ENCODE measurements at regions not wholly inside any gene's neighbourhood (a gene's known extent, or its start where the extent isn't known, plus 50 kb on each side); places are given as distances from the start of the nearest gene placed in this dataset.

- no peak for DNase-seq (ENCODE audit: low read depth)
- H3K4me3 ChIP-seq (ENCODE audit: low read depth, low read length), result no peak overlapping the region
- TF ChIP-seq CTCF (IDR thresholded peaks at IDR 0.05; ENCODE audit: insufficient read depth, low read depth, low read length, missing control alignments), result no peak
These were observed 285.7 kb upstream of the DCC start for GRCh38 chr18:52054324-52054723.

- no peak overlapping the region for H3K4me3 ChIP-seq (ENCODE audit: low read depth, low read length)
- no peak for DNase-seq (ENCODE audit: low read depth)
- TF ChIP-seq CTCF (IDR thresholded peaks at IDR 0.05; ENCODE audit: insufficient read depth, low read depth, low read length, missing control alignments), result no peak
These were observed 279.2 kb upstream of the DCC start for GRCh38 chr18:52060607-52061304.

GRCh38 chr18:52063923-52064322, 276.1 kb upstream of the DCC start:
- DNase-seq (ENCODE audit: low read depth), result no peak
- no peak overlapping the region for H3K4me3 ChIP-seq (ENCODE audit: low read depth, low read length)
- no peak for TF ChIP-seq CTCF (IDR thresholded peaks at IDR 0.05; ENCODE audit: insufficient read depth, low read depth, low read length, missing control alignments)

GRCh38 chr18:52069201-52069600, 270.8 kb upstream of the DCC start:
- no peak overlapping the region for H3K4me3 ChIP-seq (ENCODE audit: low read depth, low read length)
- no peak for DNase-seq (ENCODE audit: low read depth)
- no peak for TF ChIP-seq CTCF (IDR thresholded peaks at IDR 0.05; ENCODE audit: insufficient read depth, low read depth, low read length, missing control alignments)

- no peak for TF ChIP-seq CTCF (IDR thresholded peaks at IDR 0.05; ENCODE audit: insufficient read depth, low read depth, low read length, missing control alignments)
- DNase-seq (ENCODE audit: low read depth), result no peak
These were observed 269.7 kb upstream of the DCC start for GRCh38 chr18:52070291-52070756.

GRCh38 chr18:52077251-52077983, 262.6 kb upstream of the DCC start:
- DNase-seq (ENCODE audit: low read depth), result no peak
- TF ChIP-seq CTCF (IDR thresholded peaks at IDR 0.05; ENCODE audit: insufficient read depth, low read depth, low read length, missing control alignments), result no peak

More at GRCh38 chr18:52070291-52070756, 269.7 kb upstream of the DCC start:
- no peak overlapping the region for H3K4me3 ChIP-seq (ENCODE audit: low read depth, low read length)

More at GRCh38 chr18:52077251-52077983, 262.6 kb upstream of the DCC start:
- H3K4me3 ChIP-seq (ENCODE audit: low read depth, low read length), result no peak overlapping the region

Data from GM12865 (cell line).